Upper lobe of right lung (tissue), 1 donor: ENCODE measurements at regions not wholly inside any gene's neighbourhood (a gene's known extent, or its start where the extent isn't known, plus 50 kb on each side); places are given as distances from the start of the nearest gene placed in this dataset.
A peak's percentile ranks its signal among the peaks of the same experiment; 100 is the strongest.

ENCODE experiments used
- ATAC-seq: fragments of 200-7000 bp; cut with Tn5 transposase; one replicate; pipeline ENCODE4 v1.9.1; 2020; ENCODE audit warnings: mild to moderate bottlenecking, moderate library complexity
- DNase-seq: peaks from one replicate; pipeline ENCODE4 v3.0.0-alpha.2; 2020
- H3K27ac ChIP-seq: fragments of 200-600 bp; one replicate; pipeline ENCODE4 v1.8.0; 2022
- H3K27me3 ChIP-seq: fragments of 200-600 bp; one replicate; pipeline ENCODE4 v1.8.0; 2022; ENCODE audit warnings: mild to moderate bottlenecking
- H3K36me3 ChIP-seq: fragments of 200-600 bp; one replicate; pipeline ENCODE4 v1.8.0; 2022
- H3K4me1 ChIP-seq: fragments of 200-600 bp; one replicate; pipeline ENCODE4 v1.8.0; 2022
- H3K4me3 ChIP-seq: fragments of 200-600 bp; one replicate; pipeline ENCODE4 v1.8.0; 2022; ENCODE audit warnings: mild to moderate bottlenecking
- H3K9me3 ChIP-seq: fragments of 200-600 bp; one replicate; pipeline ENCODE4 v1.8.0; 2022
- CTCF ChIP-seq: fragments of 200-600 bp; IDR thresholded peaks from one replicate; pipeline ENCODE4 v1.8.0; 2022; ENCODE audit warnings: antibody characterized with exemption
- intact Hi-C: fragments of 100-400 bp; cut with DNase I; formaldehyde crosslinking; loops from one replicate; pipeline ENCODE4 v1.11.0; 2022
- donor health status: DM: no; HTN: yes; CAD: no; lungs with severe emphysema.

DNA sequence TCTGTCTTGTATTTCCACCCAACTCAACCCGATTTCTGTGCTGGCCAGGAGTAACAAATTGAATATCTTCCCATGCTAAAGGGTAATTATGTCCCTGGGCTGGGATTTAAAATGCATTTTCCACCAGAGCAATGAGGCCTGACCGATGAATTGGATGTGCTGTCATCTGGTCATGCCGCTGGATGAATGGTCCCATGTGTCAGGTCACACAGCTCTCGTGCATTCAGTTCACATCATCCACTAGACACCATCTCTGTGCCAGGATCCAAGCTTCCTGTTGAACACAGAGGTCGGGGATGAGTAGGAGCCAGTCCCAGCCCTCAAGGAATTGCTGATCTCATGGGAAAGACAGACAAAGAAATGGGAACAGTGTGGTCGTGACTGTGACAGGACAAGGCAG is 200.8 kb downstream of the ADRA2A start:
- H3K4me1 ChIP-seq = peaks cover 5% of the 10 kb centered on the region
- H3K27ac ChIP-seq = peak overlapping the region; percentile 65
- DNase-seq = no peak
- intact Hi-C loops = no loop called here
- H3K36me3 ChIP-seq = no peaks in the 10 kb centered on the region
- H3K4me3 ChIP-seq = no peak overlapping the region
- H3K9me3 ChIP-seq = no peaks in the 10 kb centered on the region
- H3K27me3 ChIP-seq = no peaks in the 10 kb centered on the region
- no peak for TF ChIP-seq CTCF
- peak; percentile 51 for ATAC-seq

- no peak for ATAC-seq
- H3K27ac ChIP-seq = peak overlapping the region; percentile 65
- no peak for DNase-seq
- no peaks in the 10 kb centered on the region for H3K27me3 ChIP-seq
- no peak overlapping the region for H3K4me3 ChIP-seq
- H3K36me3 ChIP-seq = no peaks in the 10 kb centered on the region
- no peaks in the 10 kb centered on the region for H3K9me3 ChIP-seq
- intact Hi-C loops = no loop called here
- H3K4me1 ChIP-seq = peaks cover 5% of the 10 kb centered on the region
- no peak for TF ChIP-seq CTCF
These were observed 201.4 kb downstream of the ADRA2A start for GRCh38 chr10:111278266-111278665.

DNA sequence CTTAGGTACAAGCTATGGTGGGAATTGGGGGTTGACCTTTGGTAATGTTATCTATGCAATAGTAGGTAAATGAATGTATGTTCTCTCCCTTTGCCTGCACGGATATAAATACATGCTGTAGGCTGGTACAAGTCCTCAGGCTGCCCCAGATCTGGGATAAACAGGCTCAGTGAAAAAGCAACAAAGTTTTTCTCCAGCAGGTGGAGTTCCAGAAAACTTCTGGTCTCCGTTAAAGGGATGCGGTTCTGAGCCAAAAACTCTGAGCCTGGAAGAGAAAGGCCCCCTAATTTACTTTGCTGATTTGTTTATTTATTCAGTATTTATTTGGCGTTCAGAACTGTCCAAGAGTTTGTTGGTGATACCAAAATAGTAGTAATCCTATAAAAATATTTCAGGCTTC is 204.7 kb downstream of the ADRA2A start:
- intact Hi-C loops = no loop called here
- TF ChIP-seq CTCF = peak; percentile 39
- Histone ChIP-seq H3K27me3 (no peaks in the 10 kb centered on the region), H3K4me1 (peaks cover 5% of the 10 kb centered on the region), H3K27ac (no peak overlapping the region), H3K9me3 (no peaks in the 10 kb centered on the region), H3K36me3 (no peaks in the 10 kb centered on the region), H3K4me3 (no peak overlapping the region)
- ATAC-seq = peak; percentile 9
- no peak for DNase-seq

GRCh38 chr10:111289461-111289860 is 212.6 kb downstream of the ADRA2A start:
- Histone ChIP-seq H3K36me3 (no peaks in the 10 kb centered on the region), H3K4me3 (no peak overlapping the region), H3K9me3 (no peaks in the 10 kb centered on the region), H3K27ac (no peak overlapping the region), H3K27me3 (no peaks in the 10 kb centered on the region), H3K4me1 (no peaks in the 10 kb centered on the region)
- TF ChIP-seq CTCF = no peak
- DNase-seq = no peak
- intact Hi-C loops = no loop called here
- ATAC-seq = peak; percentile 51

DNA sequence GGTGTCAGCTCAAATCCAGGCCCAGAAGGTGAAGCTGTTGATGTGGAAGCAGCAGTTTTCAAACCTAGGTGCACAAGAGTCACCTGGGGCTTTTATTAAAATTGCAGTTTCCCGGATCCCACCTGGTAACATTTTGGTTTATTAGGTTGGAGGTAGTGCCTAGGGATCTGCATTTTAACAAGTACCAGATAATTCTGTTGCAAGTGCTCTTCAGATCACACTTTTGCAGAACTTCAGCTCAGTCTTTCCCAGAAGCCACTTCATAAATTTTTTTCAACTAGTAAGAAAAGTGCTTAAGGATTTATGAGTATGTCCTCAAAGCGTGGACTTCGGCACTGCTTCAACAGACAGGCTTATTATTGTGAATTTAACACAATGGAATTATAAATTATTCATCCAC is 213.8 kb downstream of the ADRA2A start:
- peak; percentile 13 for ATAC-seq

More for the DNA sequence above, 213.8 kb downstream of the ADRA2A start:
- Histone ChIP-seq H3K36me3 (no peaks in the 10 kb centered on the region), H3K4me3 (no peak overlapping the region), H3K4me1 (no peaks in the 10 kb centered on the region), H3K27me3 (no peaks in the 10 kb centered on the region), H3K9me3 (no peaks in the 10 kb centered on the region), H3K27ac (no peak overlapping the region)
- no peak for DNase-seq
- TF ChIP-seq CTCF = no peak
- intact Hi-C loops = no loop called here
